ENCODE measurements at regions not wholly inside any gene's neighbourhood (a gene's known extent, or its start where the extent isn't known, plus 50 kb on each side); places are given as distances from the start of the nearest gene placed in this dataset.

DNA sequence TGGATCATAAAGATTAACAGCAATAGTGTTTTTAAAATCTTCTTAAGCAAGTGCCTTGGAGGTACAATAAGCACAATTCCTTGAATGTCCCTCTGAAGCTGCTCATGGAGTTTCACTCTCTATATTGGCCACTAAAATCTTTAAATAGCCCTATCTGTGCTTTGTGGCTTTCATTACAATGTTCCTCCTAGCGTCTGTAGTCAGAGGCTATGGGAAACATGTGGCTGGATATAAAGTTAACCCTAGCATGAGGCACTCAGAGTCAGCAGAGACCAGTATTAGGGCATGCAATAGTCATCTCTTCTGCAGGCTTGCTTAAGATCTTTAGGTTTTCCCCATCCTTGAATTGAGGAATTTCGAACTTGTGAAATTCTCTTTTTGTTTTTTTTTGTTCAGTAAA, 668.2 kb downstream of the CDH11 start:
- Histone ChIP-seq H3K36me3 (ENCODE audit: insufficient read depth, low read length) (no peaks in the 10 kb centered on the region), H3K4me1 (ENCODE audit: insufficient read depth, low read length) (no peaks in the 10 kb centered on the region), H3K27me3 (ENCODE audit: insufficient read depth, low read length, poor library complexity, severe bottlenecking) (no peaks in the 10 kb centered on the region), H3K4me3 (ENCODE audit: low read length) (no peak overlapping the region), H3K27ac (ENCODE audit: low read depth, low read length) (no peak overlapping the region), H3K9me3 (ENCODE audit: low read length) (no peaks in the 10 kb centered on the region)
- DNase-seq = no peak
- Mint-ChIP-seq H3K4me3 (no peak overlapping the region), H3K27me3 (no peaks in the 10 kb centered on the region), H3K36me3 (no peaks in the 10 kb centered on the region), H3K27ac (no peak overlapping the region), H3K9me3 (peaks cover 11 to 47% (median 13%) of the 10 kb centered on the region in 5 donors), H3K4me1 (no peaks in the 10 kb centered on the region)
- POLR2A ChIA-PET = no interaction called here
- CTCF ChIA-PET = no interaction called here

DNA sequence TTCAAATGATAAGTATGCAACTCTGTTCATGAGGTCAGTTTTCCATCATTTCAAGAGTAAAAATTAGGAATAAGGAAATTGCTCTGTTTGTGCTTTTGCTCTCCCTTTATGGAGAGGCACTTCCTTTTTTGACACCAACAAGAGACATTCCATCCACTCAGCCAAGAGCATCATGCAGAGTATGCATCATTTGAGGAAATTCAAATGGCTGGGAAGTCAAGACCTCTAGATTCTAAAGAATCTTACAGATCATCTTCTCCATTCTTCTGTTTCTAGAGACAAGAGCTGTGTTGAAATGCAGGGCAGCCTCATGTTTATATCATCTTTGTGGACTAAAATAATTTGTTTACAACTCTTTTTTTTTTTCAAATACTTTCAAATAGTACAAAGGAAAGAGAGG, 669.4 kb downstream of the CDH11 start:
- H3K4me3 ChIP-seq (ENCODE audit: low read length) = no peak overlapping the region
- no peak for DNase-seq
- ChIA-PET CTCF (no interaction called here), POLR2A (no interaction called here)
- Mint-ChIP-seq H3K4me1 (no peaks in the 10 kb centered on the region), H3K36me3 (no peaks in the 10 kb centered on the region), H3K27me3 (no peaks in the 10 kb centered on the region), H3K4me3 (no peak overlapping the region), H3K27ac (no peak overlapping the region), H3K9me3 (peaks cover 11 to 50% (median 18%) of the 10 kb centered on the region in 5 donors)
- no peaks in the 10 kb centered on the region for H3K9me3 ChIP-seq (ENCODE audit: low read length)
- H3K4me1 ChIP-seq (ENCODE audit: insufficient read depth, low read length) = no peaks in the 10 kb centered on the region
- H3K27ac ChIP-seq (ENCODE audit: low read depth, low read length) = no peak overlapping the region
- H3K27me3 ChIP-seq (ENCODE audit: insufficient read depth, low read length, poor library complexity, severe bottlenecking) = no peaks in the 10 kb centered on the region
- H3K36me3 ChIP-seq (ENCODE audit: insufficient read depth, low read length) = no peaks in the 10 kb centered on the region

DNA sequence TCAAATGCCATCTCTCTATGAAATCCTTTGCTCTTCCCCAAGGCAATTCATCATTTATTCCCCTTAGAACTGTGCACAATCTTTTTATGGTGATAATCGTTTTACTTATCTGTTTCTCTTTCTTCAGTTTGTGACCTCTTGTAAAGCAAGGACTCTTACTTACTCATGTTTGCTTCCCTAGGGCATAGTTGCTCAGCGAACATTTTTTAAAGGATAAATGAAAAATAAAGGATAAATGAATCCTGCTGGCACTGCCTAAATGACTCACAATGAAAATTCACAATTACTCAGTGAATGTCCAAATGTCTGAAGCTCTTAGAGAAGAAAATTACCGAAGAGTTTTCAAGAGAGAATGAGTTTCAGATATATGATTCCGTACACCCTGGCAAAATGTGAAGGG, 671.7 kb downstream of the CDH11 start:
- H3K4me1 ChIP-seq (ENCODE audit: insufficient read depth, low read length) = no peaks in the 10 kb centered on the region
- H3K4me3 ChIP-seq (ENCODE audit: low read length) = no peak overlapping the region
- ChIA-PET POLR2A (no interaction called here), CTCF (no interaction called here)
- Mint-ChIP-seq H3K4me3 (no peak overlapping the region), H3K27ac (no peak overlapping the region), H3K4me1 (no peaks in the 10 kb centered on the region), H3K36me3 (no peaks in the 10 kb centered on the region), H3K9me3 (peaks cover 17 to 52% (median 20%) of the 10 kb centered on the region in 5 donors), H3K27me3 (no peaks in the 10 kb centered on the region)
- H3K9me3 ChIP-seq (ENCODE audit: low read length) = no peaks in the 10 kb centered on the region
- no peak overlapping the region for H3K27ac ChIP-seq (ENCODE audit: low read depth, low read length)
- H3K36me3 ChIP-seq (ENCODE audit: insufficient read depth, low read length) = no peaks in the 10 kb centered on the region
- no peak for DNase-seq
- H3K27me3 ChIP-seq (ENCODE audit: insufficient read depth, low read length, poor library complexity, severe bottlenecking) = no peaks in the 10 kb centered on the region

DNA sequence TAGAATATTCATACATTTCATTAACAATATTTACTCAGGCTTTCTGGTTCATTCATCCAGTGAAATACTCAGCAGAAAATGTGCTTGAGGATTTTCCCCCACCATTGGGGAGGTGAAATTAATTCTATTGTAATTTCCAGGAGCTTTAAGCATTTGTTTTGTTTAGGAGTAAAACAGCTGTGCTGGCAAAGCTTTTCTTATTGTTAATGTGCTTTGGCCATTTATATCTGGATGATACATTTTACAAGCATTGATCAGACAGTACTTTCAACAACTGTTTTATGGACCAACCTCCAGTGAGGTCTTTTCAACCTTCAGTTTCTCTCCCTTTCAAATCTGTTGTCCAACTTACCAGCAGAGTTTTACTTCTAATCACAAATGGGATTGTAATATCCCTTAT, 672.4 kb downstream of the CDH11 start:
- no peak overlapping the region for H3K4me3 ChIP-seq (ENCODE audit: low read length)

DNA sequence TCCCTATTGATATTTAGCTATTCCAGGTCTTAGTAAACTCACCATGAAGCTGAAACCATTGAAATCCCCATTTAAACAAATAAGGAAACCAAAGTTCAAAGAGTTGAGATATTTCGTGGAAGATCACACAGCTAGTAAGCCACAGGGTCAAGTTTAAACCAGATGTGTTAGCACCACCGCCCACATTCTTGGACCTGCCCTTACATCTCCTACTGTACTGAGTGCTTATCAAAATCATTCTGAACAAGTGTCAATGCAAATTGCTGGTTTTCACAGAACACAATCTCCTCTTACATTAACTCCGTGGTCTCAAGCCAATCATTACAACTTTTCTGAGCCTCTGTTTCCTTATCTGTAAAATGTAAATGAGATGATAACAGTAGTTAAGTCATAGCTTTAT, 676.2 kb downstream of the CDH11 start:
- H3K27ac ChIP-seq (ENCODE audit: low read depth, low read length) = no peak overlapping the region
- Mint-ChIP-seq H3K27ac (no peak overlapping the region), H3K4me3 (no peak overlapping the region), H3K4me1 (no peaks in the 10 kb centered on the region), H3K36me3 (peaks cover 0 to 2% (median 0%) of the 10 kb centered on the region in 3 donors), H3K9me3 (peaks cover 12 to 34% (median 15%) of the 10 kb centered on the region in 5 donors), H3K27me3 (no peaks in the 10 kb centered on the region)
- H3K4me1 ChIP-seq (ENCODE audit: insufficient read depth, low read length) = no peaks in the 10 kb centered on the region
- H3K4me3 ChIP-seq (ENCODE audit: low read length) = no peak overlapping the region
- no peaks in the 10 kb centered on the region for H3K9me3 ChIP-seq (ENCODE audit: low read length)
- H3K27me3 ChIP-seq (ENCODE audit: insufficient read depth, low read length, poor library complexity, severe bottlenecking) = no peaks in the 10 kb centered on the region
- H3K36me3 ChIP-seq (ENCODE audit: insufficient read depth, low read length) = no peaks in the 10 kb centered on the region
- DNase-seq = no peak
- ChIA-PET POLR2A (no interaction called here), CTCF (no interaction called here)

More for the DNA sequence above, 672.4 kb downstream of the CDH11 start:
- Mint-ChIP-seq H3K4me3 (no peak overlapping the region), H3K36me3 (no peaks in the 10 kb centered on the region), H3K27ac (no peak overlapping the region), H3K4me1 (no peaks in the 10 kb centered on the region), H3K9me3 (peaks cover 16 to 46% (median 18%) of the 10 kb centered on the region in 5 donors), H3K27me3 (no peaks in the 10 kb centered on the region)
- no peaks in the 10 kb centered on the region for H3K9me3 ChIP-seq (ENCODE audit: low read length)
- POLR2A ChIA-PET = no interaction called here
- no peaks in the 10 kb centered on the region for H3K27me3 ChIP-seq (ENCODE audit: insufficient read depth, low read length, poor library complexity, severe bottlenecking)
- no peak overlapping the region for H3K27ac ChIP-seq (ENCODE audit: low read depth, low read length)
- no peak for DNase-seq
- no peaks in the 10 kb centered on the region for H3K4me1 ChIP-seq (ENCODE audit: insufficient read depth, low read length)
- no peaks in the 10 kb centered on the region for H3K36me3 ChIP-seq (ENCODE audit: insufficient read depth, low read length)
- CTCF ChIA-PET = no interaction called here

DNA sequence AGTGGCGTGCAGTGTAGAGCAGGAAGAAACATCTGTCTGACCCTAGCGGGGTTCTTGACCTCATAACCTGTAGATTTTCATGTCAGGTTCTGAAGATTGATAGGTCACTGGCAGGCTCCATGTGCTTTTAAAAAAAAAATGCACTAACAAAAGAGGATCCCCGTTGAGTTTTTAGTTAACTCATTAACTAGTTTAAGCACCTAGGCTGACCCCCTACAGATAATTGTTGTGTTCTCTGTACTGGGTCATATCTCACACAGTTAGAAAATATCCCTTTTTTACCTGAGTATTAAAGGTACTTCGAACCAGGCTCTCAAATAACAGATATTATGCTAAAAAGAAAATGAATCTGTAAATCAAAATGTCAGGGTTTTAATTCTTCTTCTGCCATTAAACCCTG, 676.6 kb downstream of the CDH11 start:
- no peak for DNase-seq
- no peak overlapping the region for H3K27ac ChIP-seq (ENCODE audit: low read depth, low read length)
- Mint-ChIP-seq H3K36me3 (peaks cover 0 to 2% (median 0%) of the 10 kb centered on the region in 3 donors), H3K9me3 (peaks cover 12 to 34% (median 15%) of the 10 kb centered on the region in 5 donors), H3K27ac (no peak overlapping the region), H3K4me1 (no peaks in the 10 kb centered on the region), H3K27me3 (no peaks in the 10 kb centered on the region), H3K4me3 (no peak overlapping the region)
- ChIA-PET CTCF (no interaction called here), POLR2A (no interaction called here)
- H3K36me3 ChIP-seq (ENCODE audit: insufficient read depth, low read length) = no peaks in the 10 kb centered on the region
- H3K4me3 ChIP-seq (ENCODE audit: low read length) = no peak overlapping the region
- H3K27me3 ChIP-seq (ENCODE audit: insufficient read depth, low read length, poor library complexity, severe bottlenecking) = no peaks in the 10 kb centered on the region
- no peaks in the 10 kb centered on the region for H3K4me1 ChIP-seq (ENCODE audit: insufficient read depth, low read length)
- H3K9me3 ChIP-seq (ENCODE audit: low read length) = no peaks in the 10 kb centered on the region

DNA sequence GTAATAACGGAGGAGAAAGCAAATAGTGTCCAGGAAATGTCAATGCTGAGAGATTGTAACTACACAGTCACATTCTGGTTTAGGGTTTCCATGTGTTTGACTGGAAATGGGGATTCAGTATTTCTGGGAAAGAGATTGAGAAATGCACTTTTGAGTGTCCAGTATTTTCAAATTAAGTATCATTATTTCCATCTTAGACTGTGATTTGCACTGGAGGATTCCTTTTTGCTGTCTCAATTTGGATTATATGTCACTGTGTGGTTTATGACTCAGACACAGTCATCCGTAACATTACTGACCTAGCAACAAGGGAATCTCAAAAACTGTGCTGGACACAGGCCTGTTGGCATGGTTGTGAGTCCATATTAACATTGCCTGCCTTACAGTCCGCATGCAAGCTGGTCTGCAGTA, 681.4 kb downstream of the CDH11 start:
- no peak overlapping the region for H3K27ac ChIP-seq (ENCODE audit: low read depth, low read length)

DNA sequence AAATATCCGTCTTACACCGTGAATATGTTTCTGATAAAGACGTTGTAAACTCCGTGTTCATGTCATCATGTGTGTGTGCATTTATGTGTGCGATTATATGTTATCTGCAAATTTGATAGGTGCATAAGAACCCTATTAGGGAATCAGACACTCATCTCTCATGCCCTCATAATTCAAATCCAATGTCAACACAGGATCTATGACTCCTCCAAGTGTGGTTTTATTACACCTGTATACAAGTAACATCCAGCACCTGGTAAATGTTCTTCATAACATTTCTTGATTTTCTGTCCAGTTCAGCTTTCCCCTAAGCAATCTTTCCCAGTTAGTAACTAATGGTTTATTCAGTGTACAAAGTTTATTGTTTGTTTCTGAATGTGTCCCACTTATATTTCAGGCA, 681.9 kb downstream of the CDH11 start:
- no peak for DNase-seq
- no peak overlapping the region for H3K4me3 Mint-ChIP-seq
- no peaks in the 10 kb centered on the region for H3K4me1 Mint-ChIP-seq
- peaks cover 0 to 2% (median 0%) of the 10 kb centered on the region in 3 donors for H3K36me3 Mint-ChIP-seq
- Histone ChIP-seq H3K4me1 (ENCODE audit: insufficient read depth, low read length) (no peaks in the 10 kb centered on the region), H3K27me3 (ENCODE audit: insufficient read depth, low read length, poor library complexity, severe bottlenecking) (no peaks in the 10 kb centered on the region), H3K27ac (ENCODE audit: low read depth, low read length) (no peak overlapping the region), H3K36me3 (ENCODE audit: insufficient read depth, low read length) (no peaks in the 10 kb centered on the region), H3K4me3 (ENCODE audit: low read length) (no peak overlapping the region), H3K9me3 (ENCODE audit: low read length) (no peaks in the 10 kb centered on the region)
- H3K27me3 Mint-ChIP-seq = no peaks in the 10 kb centered on the region
- peaks cover 8 to 23% (median 14%) of the 10 kb centered on the region in 5 donors for H3K9me3 Mint-ChIP-seq
- ChIA-PET POLR2A (no interaction called here), CTCF (no interaction called here)
- H3K27ac Mint-ChIP-seq = no peak overlapping the region

More for the DNA sequence above, 681.4 kb downstream of the CDH11 start:
- ChIA-PET CTCF (no interaction called here), POLR2A (no interaction called here)
- H3K9me3 ChIP-seq (ENCODE audit: low read length) = no peaks in the 10 kb centered on the region
- Mint-ChIP-seq H3K36me3 (peaks cover 0 to 2% (median 0%) of the 10 kb centered on the region in 3 donors), H3K27me3 (no peaks in the 10 kb centered on the region), H3K9me3 (peaks cover 6 to 23% (median 14%) of the 10 kb centered on the region in 5 donors), H3K4me1 (no peaks in the 10 kb centered on the region), H3K4me3 (no peak overlapping the region), H3K27ac (no peak overlapping the region)
- no peaks in the 10 kb centered on the region for H3K4me1 ChIP-seq (ENCODE audit: insufficient read depth, low read length)
- no peaks in the 10 kb centered on the region for H3K36me3 ChIP-seq (ENCODE audit: insufficient read depth, low read length)
- DNase-seq = no peak
- no peaks in the 10 kb centered on the region for H3K27me3 ChIP-seq (ENCODE audit: insufficient read depth, low read length, poor library complexity, severe bottlenecking)
- H3K4me3 ChIP-seq (ENCODE audit: low read length) = no peak overlapping the region

DNA sequence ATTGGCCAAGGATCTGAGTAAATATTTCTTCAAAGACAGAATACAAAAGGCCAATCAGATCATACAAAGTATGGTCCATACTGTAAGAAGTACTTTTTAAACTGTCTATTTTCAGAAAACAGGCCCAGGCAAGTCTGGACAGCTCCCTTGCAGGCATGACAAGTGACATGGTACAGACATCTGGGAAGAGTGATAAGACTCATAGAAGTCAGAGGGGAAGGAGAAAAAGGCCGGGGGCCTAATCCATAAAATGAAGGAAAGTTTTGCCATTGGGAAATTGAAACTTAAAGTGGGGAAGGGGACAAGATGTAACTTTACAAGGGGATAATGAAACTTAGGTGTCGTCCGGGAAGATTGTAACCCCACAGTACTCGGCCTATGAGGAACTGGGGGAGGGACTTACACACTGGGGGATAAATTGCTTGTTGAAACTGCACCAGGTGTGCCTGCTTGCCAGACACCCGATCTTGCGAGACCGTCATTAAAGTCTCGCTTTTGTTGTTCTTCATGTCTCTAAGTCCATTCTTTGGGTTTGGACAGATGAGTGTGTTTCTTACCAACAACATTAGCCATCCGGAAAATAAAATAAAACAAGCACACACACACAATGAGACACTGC, 684.0 kb downstream of the CDH11 start:
- ChIA-PET CTCF (no interaction called here), POLR2A (no interaction called here)
- Histone ChIP-seq H3K27me3 (ENCODE audit: insufficient read depth, low read length, poor library complexity, severe bottlenecking) (no peaks in the 10 kb centered on the region), H3K4me3 (ENCODE audit: low read length) (no peak overlapping the region), H3K27ac (ENCODE audit: low read depth, low read length) (no peak overlapping the region), H3K9me3 (ENCODE audit: low read length) (no peaks in the 10 kb centered on the region), H3K36me3 (ENCODE audit: insufficient read depth, low read length) (no peaks in the 10 kb centered on the region), H3K4me1 (ENCODE audit: insufficient read depth, low read length) (no peaks in the 10 kb centered on the region)
- no peak for DNase-seq
- Mint-ChIP-seq H3K36me3 (peaks cover 0 to under 1% (median 0%) of the 10 kb centered on the region in 3 donors), H3K4me3 (no peak overlapping the region), H3K27me3 (no peaks in the 10 kb centered on the region), H3K4me1 (no peaks in the 10 kb centered on the region), H3K9me3 (peaks cover 4 to 32% (median 25%) of the 10 kb centered on the region in 5 donors), H3K27ac (no peak overlapping the region)

Measured in CD8-positive, alpha-beta memory T cell (primary cell).